ENCODE measurements at regions not wholly inside any gene's neighbourhood (a gene's known extent, or its start where the extent isn't known, plus 50 kb on each side); places are given as distances from the start of the nearest gene placed in this dataset.

DNA sequence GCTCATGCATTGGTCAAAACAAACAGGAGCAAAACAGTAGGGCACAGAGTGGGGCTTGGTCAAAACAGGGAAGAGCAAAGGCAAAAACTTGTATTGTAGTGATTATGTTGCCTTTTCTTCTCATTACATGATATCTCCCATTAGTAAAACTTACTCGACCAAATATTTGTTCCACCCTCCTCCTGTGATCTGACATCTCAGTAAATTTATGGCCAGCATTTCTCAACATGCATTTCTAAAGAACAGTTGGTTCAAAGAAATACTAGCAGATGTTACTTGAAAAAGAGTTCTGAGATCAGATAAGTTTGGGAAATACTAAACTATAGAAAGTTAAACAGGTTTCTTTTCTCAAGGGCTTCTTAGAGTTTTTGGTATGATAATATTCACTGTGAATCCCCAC lies 423.1 kb downstream of the FIGN start:
- H3K4me1 ChIP-seq (replicated peaks in 1 of 2), result no peaks in the 10 kb centered on the region
- no peak for DNase-seq
- H3K9me3 ChIP-seq (replicated peaks in 1 of 3), result no peaks in the 10 kb centered on the region
- intact Hi-C loops (cut with DNase I), result no loop called here
- no peak overlapping the region for H3K4me3 ChIP-seq
- no peaks in the 10 kb centered on the region for H3K27me3 ChIP-seq
- TF ChIP-seq, protein P1, sequence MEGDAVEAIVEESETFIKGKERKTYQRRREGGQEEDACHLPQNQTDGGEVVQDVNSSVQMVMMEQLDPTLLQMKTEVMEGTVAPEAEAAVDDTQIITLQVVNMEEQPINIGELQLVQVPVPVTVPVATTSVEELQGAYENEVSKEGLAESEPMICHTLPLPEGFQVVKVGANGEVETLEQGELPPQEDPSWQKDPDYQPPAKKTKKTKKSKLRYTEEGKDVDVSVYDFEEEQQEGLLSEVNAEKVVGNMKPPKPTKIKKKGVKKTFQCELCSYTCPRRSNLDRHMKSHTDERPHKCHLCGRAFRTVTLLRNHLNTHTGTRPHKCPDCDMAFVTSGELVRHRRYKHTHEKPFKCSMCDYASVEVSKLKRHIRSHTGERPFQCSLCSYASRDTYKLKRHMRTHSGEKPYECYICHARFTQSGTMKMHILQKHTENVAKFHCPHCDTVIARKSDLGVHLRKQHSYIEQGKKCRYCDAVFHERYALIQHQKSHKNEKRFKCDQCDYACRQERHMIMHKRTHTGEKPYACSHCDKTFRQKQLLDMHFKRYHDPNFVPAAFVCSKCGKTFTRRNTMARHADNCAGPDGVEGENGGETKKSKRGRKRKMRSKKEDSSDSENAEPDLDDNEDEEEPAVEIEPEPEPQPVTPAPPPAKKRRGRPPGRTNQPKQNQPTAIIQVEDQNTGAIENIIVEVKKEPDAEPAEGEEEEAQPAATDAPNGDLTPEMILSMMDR (IDR thresholded peaks at IDR 0.05), result no peak
- no peak for TF ChIP-seq POLR2A (IDR thresholded peaks at IDR 0.05)
- H3K36me3 ChIP-seq (replicated peaks in 1 of 2), result no peaks in the 10 kb centered on the region
- 14 to 38% (median 23%) methylated on average over 1 of the region's 1 CpG for WGBS, 4 donors
- H3K27ac ChIP-seq, result no peak overlapping the region

DNA sequence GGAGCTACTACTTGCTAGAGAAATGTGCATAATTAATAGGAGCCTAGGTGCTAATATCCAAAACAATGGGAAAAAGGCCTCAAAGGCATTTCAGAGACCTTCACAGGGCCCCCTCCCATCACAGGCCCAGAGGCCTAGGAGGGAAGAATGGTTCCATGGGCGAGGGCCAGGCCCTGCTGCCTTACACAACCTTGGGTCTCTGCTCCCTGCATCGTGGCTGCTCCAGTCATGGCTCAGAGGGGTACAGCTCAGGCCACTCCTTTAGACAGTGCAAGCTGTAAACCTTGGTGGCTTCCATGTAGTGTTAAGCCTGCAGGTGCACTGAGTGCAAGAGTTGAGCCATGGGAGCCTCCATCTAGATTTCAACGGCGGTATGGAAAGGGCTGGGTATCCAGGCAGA lies 429.2 kb downstream of the FIGN start:
- 55 to 88% (median 86%) methylated on average over 2 to 4 of the region's 4 CpGs for WGBS, 4 donors
- no peak for DNase-seq
- intact Hi-C loops (cut with DNase I), result no loop called here

DNA sequence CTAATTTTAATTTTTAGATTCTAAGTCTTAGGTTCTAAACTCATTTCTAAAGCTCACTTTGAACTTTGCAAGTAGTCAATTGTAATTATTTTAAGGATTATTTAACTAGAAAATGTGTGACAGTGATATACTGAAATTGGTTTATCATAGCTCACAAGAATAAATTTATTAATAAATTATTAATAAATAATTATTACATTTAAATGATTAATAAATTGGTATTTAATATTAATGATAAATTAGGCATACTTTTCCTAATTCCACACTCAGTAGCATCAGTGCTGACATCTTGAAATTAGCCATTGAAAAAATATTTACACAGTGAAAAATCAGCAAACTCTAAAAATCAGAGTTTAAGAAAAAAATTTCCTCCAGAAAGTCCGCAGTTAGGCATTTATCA lies 433.7 kb downstream of the FIGN start:
- H3K9me3 ChIP-seq (replicated peaks in 1 of 3), result no peaks in the 10 kb centered on the region
- H3K4me1 ChIP-seq (replicated peaks in 1 of 2), result no peaks in the 10 kb centered on the region
- H3K36me3 ChIP-seq (replicated peaks in 1 of 2), result no peaks in the 10 kb centered on the region
- no peak overlapping the region for H3K27ac ChIP-seq
- no peak for DNase-seq
- intact Hi-C loops (cut with DNase I), result no loop called here
- H3K27me3 ChIP-seq, result no peaks in the 10 kb centered on the region
- no peak overlapping the region for H3K4me3 ChIP-seq
- TF ChIP-seq, protein P1 (IDR thresholded peaks at IDR 0.05), result no peak
- 79 to 92% (median 86%) methylated on average over 1 of the region's 1 CpG for whole genome bisulfite sequencing, 4 donors

More for the DNA sequence above, 429.2 kb downstream of the FIGN start:
- Histone ChIP-seq H3K27ac (no peak overlapping the region), H3K36me3 (replicated peaks in 1 of 2) (no peaks in the 10 kb centered on the region), H3K9me3 (replicated peaks in 1 of 3) (no peaks in the 10 kb centered on the region), H3K4me1 (replicated peaks in 1 of 2) (no peaks in the 10 kb centered on the region), H3K27me3 (no peaks in the 10 kb centered on the region), H3K4me3 (no peak overlapping the region)
- TF ChIP-seq POLR2A (IDR thresholded peaks at IDR 0.05), result no peak
- TF ChIP-seq, protein P1 (IDR thresholded peaks at IDR 0.05), result no peak

DNA sequence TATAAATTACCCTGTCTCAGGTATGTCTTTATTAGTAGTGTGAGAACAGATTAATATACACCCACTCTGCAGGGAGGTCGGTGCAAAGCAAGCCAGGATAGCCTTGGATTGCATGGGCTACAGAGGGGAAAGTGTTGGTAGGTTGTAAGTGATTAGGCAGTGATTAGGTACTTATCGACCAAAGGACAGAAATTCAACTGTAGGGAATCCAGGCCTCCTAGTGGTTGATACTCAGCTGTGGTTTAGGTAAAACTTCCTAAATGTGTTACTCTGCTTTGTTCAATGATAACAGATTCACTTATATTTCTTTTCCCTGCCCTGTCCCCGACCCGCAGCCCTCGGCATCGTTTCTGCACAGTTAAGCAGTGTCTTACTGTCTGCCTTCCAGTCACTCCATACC lies 444.0 kb downstream of the FIGN start:
- H3K27me3 ChIP-seq, result no peaks in the 10 kb centered on the region
- intact Hi-C loops (cut with DNase I), result no loop called here
- no peaks in the 10 kb centered on the region for H3K9me3 ChIP-seq (replicated peaks in 1 of 3)
- no peak for DNase-seq
- TF ChIP-seq, protein P1 (IDR thresholded peaks at IDR 0.05), result no peak
- TF ChIP-seq POLR2A (IDR thresholded peaks at IDR 0.05), result no peak
- no peaks in the 10 kb centered on the region for H3K36me3 ChIP-seq (replicated peaks in 1 of 2)
- H3K4me3 ChIP-seq, result no peak overlapping the region
- no peak overlapping the region for H3K27ac ChIP-seq
- no peaks in the 10 kb centered on the region for H3K4me1 ChIP-seq (replicated peaks in 1 of 2)
- whole genome bisulfite sequencing, 4 donors, result 72 to 91% (median 82%) methylated on average over 6 of the region's 6 CpGs
